Central memory CD8-positive, alpha-beta T cell (primary cell): ENCODE measurements at regions not wholly inside any gene's neighbourhood (a gene's known extent, or its start where the extent isn't known, plus 50 kb on each side); places are given as distances from the start of the nearest gene placed in this dataset.
"Not testable (repeated sequence)": the region's sequence is repeated elsewhere in the genome, so short reads cannot be mapped to it uniquely, and the experiment has no call there.

Source experiments
- ATAC-seq: fragments of 150-1000 bp; cut with Tn5 transposase; replicated peaks from 2 replicates; pipeline ENCODE4 v1.10.0; 2022; ENCODE audit warnings: mild to moderate bottlenecking, moderate FRiP score, moderate number of reproducible peaks; ENCODE audit not compliant: poor library complexity, severe bottlenecking; ENCODE audit errors: extremely low read depth
- DNase-seq, 2 donors: peaks; one replicate each; pipeline ENCODE4 v3.0.0; 2021; ENCODE audit warnings: low spot score in 2 of 2
- H3K27ac Mint-ChIP-seq: one replicate; pipeline ENCODE4 v1.8.0; 2022; ENCODE audit warnings: low read depth, mild to moderate bottlenecking, moderate library complexity, mixed read lengths
- H3K27me3 Mint-ChIP-seq: one replicate; pipeline ENCODE4 v1.8.0; 2022; ENCODE audit warnings: mixed read lengths
- H3K36me3 Mint-ChIP-seq: one replicate; pipeline ENCODE4 v1.8.0; 2022; ENCODE audit warnings: mild to moderate bottlenecking, moderate library complexity, mixed read lengths; ENCODE audit not compliant: insufficient read depth
- H3K4me1 Mint-ChIP-seq: one replicate; pipeline ENCODE4 v1.8.0; 2022; ENCODE audit warnings: mixed read lengths
- H3K4me3 Mint-ChIP-seq: one replicate; pipeline ENCODE4 v1.8.0; 2022; ENCODE audit warnings: mild to moderate bottlenecking, moderate library complexity, mixed read lengths
- H3K9me3 Mint-ChIP-seq: one replicate; pipeline ENCODE4 v1.8.0; 2022; ENCODE audit warnings: mixed read lengths

DNA sequence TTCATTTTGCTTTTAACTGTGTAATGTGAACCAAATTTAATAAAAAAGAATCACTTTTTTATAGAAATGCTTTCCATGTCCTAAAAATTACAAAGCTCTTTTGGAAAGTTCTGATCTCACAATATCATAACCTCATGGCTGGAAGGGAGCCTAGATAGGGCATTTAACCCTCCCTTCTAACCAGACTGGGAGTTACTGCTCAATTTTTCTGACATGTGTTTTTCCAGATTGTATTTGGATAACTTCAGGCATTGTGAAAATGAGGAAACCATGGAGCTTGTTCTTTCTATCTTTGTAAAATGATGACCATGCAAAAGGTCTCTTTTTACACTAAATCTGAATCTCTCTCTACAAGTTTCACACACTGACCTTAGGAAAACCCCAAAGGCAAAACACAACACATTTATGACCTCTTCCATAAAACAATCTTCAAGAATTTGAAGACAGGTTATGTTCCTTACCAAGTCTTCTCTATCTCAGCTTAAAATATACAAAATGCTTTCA, 508.8 kb downstream of the DIPK2A start:
- H3K9me3 Mint-ChIP-seq, result no peaks in the 10 kb centered on the region
- no peak overlapping the region for H3K27ac Mint-ChIP-seq
- no peak for ATAC-seq
- no peaks in the 10 kb centered on the region for H3K4me1 Mint-ChIP-seq
- H3K4me3 Mint-ChIP-seq, result no peak overlapping the region
- no peaks in the 10 kb centered on the region for H3K27me3 Mint-ChIP-seq
- no peak for DNase-seq
- H3K36me3 Mint-ChIP-seq, result no peaks in the 10 kb centered on the region

DNA sequence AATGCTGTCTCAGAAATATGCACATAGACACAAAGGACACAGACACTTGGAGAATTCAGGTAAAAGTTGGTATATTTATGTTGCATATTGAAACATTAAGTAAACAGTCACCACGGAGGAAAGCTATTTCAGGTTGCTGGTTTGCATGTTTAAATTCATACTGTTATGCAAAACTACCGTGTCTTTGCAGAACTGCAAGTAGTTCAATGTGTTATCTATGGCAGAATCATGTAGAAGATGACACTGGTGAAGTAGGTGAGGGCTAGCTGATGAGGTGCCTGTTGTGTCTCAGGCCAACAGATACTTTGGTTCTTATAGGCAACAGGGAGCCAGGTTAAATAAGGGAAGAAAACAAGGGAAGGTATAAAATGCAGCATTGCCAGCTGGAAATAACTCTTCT, 511.3 kb downstream of the DIPK2A start:
- Mint-ChIP-seq H3K27ac (no peak overlapping the region), H3K4me1 (no peaks in the 10 kb centered on the region), H3K27me3 (no peaks in the 10 kb centered on the region), H3K4me3 (no peak overlapping the region), H3K36me3 (no peaks in the 10 kb centered on the region), H3K9me3 (no peaks in the 10 kb centered on the region)
- ATAC-seq, result no peak
- DNase-seq, result no peak

DNA sequence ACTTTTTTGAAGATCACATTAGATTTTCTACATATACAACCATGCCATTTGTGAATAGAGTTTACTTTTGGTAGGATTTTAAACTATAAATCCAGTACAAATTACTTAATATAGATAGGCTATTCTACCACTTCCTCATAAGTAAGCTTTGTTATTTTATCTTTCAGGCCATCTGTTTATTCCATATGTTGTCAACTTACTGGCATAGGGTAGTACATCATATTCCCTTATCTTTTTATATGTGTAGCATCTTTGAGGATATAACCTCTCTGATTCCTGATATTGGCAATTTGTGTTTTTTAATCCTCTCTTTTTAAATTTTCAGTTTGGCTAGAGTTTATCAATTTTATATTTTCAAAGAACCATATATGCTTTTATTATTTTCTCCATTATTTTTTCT, 515.4 kb downstream of the DIPK2A start:
- no peak for DNase-seq
- Mint-ChIP-seq H3K4me3 (no peak overlapping the region), H3K27me3 (no peaks in the 10 kb centered on the region), H3K36me3 (no peaks in the 10 kb centered on the region), H3K27ac (no peak overlapping the region), H3K9me3 (no peaks in the 10 kb centered on the region), H3K4me1 (no peaks in the 10 kb centered on the region)
- ATAC-seq, result no peak

DNA sequence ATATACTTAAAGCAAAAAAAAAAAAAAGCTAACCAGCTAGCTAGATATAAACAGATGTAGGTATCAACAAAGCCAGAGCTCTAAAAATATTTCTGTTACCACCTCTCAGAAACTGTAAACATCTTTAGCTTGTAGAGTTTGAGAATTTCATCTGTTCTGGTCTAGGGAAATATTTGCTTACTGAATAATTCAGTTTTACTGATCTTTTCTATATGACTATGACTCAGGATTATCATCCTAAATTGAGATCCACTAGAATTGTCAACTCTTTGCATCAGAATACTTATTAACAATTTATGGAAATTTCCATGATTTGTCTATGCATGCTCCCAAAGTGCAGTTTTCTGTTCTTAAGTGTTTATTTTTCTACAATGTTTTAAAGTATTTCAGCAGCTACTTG, 517.3 kb downstream of the DIPK2A start:
- Mint-ChIP-seq H3K36me3 (no peaks in the 10 kb centered on the region), H3K4me1 (no peaks in the 10 kb centered on the region), H3K9me3 (no peaks in the 10 kb centered on the region), H3K27ac (no peak overlapping the region), H3K27me3 (no peaks in the 10 kb centered on the region), H3K4me3 (no peak overlapping the region)
- DNase-seq, result no peak
- no peak for ATAC-seq

DNA sequence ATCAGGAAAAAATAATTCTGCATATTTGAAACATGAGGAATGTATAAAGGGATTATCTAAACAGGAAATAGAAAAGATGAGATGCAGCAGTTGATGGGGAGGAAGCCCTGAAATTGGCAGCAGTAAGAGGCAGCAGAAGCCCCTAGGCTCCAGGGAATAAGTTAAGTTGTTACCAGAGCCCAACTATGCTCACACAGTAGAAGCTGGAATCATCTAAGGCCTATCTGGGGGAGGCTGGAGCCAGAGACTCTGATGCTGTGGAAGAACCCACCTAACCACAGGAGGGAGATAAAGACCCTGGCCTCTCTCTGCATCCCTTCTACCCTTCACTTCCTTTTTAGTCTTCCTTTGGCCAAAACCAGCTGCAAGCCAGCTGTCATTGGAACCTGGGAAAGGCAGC, 519.7 kb downstream of the DIPK2A start:
- no peak for DNase-seq
- Mint-ChIP-seq H3K36me3 (no peaks in the 10 kb centered on the region), H3K9me3 (no peaks in the 10 kb centered on the region), H3K4me3 (no peak overlapping the region), H3K27ac (no peak overlapping the region), H3K4me1 (no peaks in the 10 kb centered on the region), H3K27me3 (no peaks in the 10 kb centered on the region)
- no peak for ATAC-seq

DNA sequence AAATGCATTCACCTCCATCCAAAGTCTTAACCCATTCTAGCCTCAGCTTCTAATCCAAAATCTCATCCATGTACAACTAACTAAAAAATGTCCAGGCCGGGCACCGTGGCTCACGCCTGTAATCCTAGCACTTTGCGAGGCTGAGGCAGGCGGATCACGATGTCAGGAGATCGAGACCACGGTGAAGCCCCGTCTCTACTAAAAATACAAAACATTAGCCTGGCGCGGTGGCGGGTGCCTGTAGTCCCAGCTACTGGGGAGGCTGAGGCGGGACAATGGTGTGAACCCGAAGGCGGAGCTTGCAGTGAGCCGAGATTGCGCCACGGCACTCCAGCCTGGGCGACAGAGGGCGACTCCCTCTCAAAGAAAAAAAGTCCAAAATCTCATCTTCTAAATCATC, 523.0 kb downstream of the DIPK2A start:
- not testable (repeated sequence) for H3K4me1 Mint-ChIP-seq, DNase-seq, H3K27ac Mint-ChIP-seq, H3K27me3 Mint-ChIP-seq, H3K9me3 Mint-ChIP-seq, H3K4me3 Mint-ChIP-seq, ATAC-seq, H3K36me3 Mint-ChIP-seq

DNA sequence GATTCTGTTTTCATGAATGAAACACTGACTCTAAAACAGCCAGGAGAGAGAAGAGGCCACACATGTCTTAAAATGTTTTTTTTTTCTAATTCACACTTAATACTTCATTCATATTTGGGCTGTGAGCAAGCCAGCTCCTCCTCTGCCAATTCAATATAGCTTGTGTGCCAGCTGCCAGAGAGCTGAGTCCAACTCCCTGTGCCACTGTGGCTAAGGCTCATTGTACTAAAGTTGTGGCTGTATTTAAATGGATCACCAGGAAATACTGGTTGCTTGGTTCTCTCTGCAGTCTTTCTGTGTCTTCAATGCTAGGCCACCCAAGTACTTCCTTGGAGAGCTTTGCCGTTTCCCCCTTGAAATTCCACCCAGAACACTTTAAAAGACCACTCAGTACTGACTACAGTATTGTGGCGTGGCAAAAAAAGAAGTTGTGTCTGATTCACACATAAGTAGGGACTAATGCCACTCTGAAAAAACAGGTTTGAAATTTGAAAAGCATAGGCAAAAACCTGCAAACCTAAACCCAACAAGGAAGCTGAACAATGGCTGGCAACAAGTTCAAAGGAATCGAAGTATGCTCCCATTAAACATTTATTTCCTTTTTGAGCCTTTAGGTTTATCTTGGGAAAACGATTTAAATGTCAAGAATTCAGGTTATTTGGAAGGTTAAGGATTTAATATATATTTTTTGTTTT, 524.7 kb downstream of the DIPK2A start:
- no peak overlapping the region for H3K27ac Mint-ChIP-seq
- H3K4me3 Mint-ChIP-seq, result no peak overlapping the region
- no peak for ATAC-seq
- H3K9me3 Mint-ChIP-seq, result no peaks in the 10 kb centered on the region
- H3K36me3 Mint-ChIP-seq, result no peaks in the 10 kb centered on the region
- H3K4me1 Mint-ChIP-seq, result no peaks in the 10 kb centered on the region
- H3K27me3 Mint-ChIP-seq, result no peaks in the 10 kb centered on the region
- no peak for DNase-seq

DNA sequence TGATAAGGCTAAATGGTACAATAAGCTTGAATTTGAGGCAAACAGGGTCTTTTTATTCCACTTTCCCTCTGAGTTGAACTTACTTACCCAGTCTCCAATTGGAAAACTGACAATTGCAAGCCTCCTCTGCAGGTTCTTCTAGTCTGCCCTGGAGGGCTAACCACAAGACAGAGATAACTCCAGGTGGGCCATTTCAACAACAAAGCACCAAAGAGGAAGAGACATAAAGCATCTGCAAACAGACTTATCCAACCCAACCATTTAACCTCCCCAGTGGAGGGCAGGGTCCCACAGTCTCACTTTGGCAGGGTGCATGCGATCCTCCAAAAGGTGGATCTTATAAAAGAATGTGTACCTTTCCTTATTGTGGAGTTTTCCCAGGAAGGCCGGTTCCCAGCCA, 525.8 kb downstream of the DIPK2A start:
- no peaks in the 10 kb centered on the region for H3K27me3 Mint-ChIP-seq
- DNase-seq, result no peak
- H3K27ac Mint-ChIP-seq, result no peak overlapping the region
- H3K4me1 Mint-ChIP-seq, result no peaks in the 10 kb centered on the region
- no peaks in the 10 kb centered on the region for H3K36me3 Mint-ChIP-seq
- no peaks in the 10 kb centered on the region for H3K9me3 Mint-ChIP-seq
- no peak for ATAC-seq
- H3K4me3 Mint-ChIP-seq, result no peak overlapping the region

DNA sequence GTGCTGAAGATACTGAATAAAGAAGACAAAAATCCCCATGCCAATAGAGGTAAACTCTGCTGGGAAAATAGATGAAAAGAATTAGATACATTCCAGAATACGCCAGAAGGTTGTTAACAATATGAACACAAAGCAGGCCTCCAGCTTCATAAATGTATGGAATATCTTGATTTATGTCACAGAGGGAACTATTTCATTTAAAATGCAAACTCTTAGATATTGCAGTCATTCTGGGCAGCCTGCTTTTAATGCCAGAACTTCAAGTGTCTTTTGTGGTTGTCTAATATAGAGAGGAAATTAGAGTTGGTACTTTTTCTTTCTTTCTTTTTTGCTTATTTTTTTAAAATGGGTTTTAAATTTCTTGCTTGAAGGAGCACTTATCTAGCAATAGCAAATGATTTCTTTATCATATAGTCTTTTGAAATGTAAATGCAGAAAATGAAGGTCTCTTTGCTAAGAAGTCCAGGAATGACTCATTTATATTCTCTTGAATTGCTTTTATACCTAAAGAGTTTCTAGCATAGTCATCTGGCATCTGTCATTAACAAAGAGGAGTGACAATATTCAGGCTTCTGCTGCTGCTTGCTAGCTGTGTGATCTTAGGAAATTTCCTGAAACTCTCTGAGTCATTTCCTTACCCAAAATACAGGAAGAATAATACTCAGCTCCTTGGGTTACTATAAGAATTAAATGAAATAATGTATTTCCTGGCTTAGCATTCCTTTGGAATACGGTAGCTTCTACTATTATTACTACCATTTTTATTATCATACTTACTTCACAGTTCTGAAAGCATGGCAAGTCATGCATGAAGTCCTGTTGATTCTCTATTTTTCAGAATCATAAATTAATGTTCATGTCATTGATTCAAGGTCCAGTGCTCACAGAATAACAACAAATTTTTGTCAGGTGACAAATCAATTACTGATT, 527.6 kb downstream of the DIPK2A start:
- H3K27me3 Mint-ChIP-seq, result no peaks in the 10 kb centered on the region

DNA sequence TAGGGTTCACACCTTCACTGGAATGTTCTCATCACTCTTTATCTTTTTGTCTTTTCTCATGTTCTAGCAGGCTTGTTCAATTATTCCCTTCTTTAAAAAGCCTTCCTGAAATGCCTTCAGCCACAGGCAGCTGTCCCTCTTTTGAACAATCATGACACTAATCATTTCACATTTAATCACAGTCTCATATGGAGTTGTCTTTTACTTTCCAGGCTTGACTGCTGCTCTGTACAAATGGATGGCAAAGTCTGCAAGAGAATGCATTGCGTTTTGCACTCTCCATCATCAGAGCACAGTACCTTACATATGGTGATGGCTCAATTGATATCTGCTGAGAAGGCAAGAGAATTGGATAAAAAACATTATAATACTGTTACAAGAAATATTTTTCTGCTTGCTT, 529.8 kb downstream of the DIPK2A start:
- no peaks in the 10 kb centered on the region for H3K27me3 Mint-ChIP-seq
- ATAC-seq (no peak), DNase-seq (no peak)
- H3K36me3 Mint-ChIP-seq, result no peaks in the 10 kb centered on the region
- H3K4me1 Mint-ChIP-seq, result no peaks in the 10 kb centered on the region
- no peaks in the 10 kb centered on the region for H3K9me3 Mint-ChIP-seq
- no peak overlapping the region for H3K4me3 Mint-ChIP-seq
- no peak overlapping the region for H3K27ac Mint-ChIP-seq

More for the DNA sequence above, 527.6 kb downstream of the DIPK2A start:
- Mint-ChIP-seq H3K4me3 (no peak overlapping the region), H3K27ac (no peak overlapping the region), H3K4me1 (no peaks in the 10 kb centered on the region), H3K9me3 (no peaks in the 10 kb centered on the region), H3K36me3 (no peaks in the 10 kb centered on the region)
- no peak for DNase-seq
- no peak for ATAC-seq

DNA sequence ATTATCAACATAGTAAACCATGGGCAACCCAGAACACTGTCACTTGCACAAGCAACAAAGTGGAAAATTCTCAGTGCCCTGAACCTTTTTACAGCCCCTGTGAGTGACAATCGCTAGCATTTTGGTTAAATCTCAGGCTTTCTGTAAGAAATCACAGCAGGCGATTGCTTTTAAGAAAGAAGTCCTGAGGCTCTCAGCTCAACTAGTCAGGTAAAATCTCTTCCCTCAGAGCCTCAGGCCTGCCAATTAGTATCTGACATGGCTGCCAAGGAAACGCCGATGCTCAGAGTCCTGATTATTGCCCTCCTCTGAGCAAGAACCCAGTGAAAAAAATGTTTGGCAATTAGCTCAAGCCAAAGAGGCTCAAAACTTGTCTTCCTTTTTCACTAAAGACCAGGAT, 530.8 kb downstream of the DIPK2A start:
- Mint-ChIP-seq H3K4me3 (no peak overlapping the region), H3K36me3 (no peaks in the 10 kb centered on the region), H3K27ac (no peak overlapping the region)

DNA sequence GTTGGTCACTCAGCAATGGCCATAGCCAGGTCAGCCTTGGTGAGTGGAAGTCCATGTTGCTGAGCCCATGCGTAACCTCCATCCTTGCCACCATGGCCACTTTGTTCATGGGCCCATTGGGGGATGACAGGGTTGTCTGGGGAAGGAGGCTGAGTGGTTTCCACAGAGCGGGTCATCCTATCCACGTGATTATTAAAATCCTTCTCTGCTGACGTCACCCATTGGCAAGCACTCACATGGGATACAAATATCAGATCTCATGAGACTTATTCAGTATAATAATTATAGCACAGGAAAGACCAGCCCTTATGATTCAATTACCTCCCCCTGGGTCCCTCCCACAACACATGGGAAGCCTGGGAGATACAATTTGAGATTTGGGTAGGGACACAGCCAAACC, 534.8 kb downstream of the DIPK2A start:
- ATAC-seq, H3K27me3 Mint-ChIP-seq, DNase-seq, H3K4me3 Mint-ChIP-seq, H3K27ac Mint-ChIP-seq, H3K9me3 Mint-ChIP-seq, H3K36me3 Mint-ChIP-seq, H3K4me1 Mint-ChIP-seq: not testable (repeated sequence)

More for the DNA sequence above, 530.8 kb downstream of the DIPK2A start:
- ATAC-seq, result no peak
- Mint-ChIP-seq H3K27me3 (no peaks in the 10 kb centered on the region), H3K9me3 (no peaks in the 10 kb centered on the region), H3K4me1 (no peaks in the 10 kb centered on the region)
- DNase-seq, result no peak

DNA sequence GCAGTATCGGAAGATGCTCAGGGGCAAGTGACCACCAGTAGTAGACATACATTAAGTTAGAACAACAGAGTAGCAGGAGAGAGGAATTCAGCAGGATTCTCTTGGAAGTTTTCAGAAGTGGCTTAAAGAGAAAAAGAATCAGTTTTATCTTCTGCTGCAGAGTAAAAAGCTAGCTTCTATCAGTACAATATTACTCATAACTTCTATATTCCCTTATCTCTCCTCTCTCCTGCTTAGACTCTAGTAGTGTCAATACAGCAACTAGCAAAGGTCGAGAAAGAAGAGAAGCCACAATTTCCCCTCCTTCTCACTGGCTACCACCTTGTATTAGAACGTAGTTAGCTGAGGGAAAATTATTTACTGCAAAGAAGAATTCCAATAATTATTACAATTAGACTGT, 539.7 kb downstream of the DIPK2A start:
- Mint-ChIP-seq H3K27ac (no peak overlapping the region), H3K4me1 (no peaks in the 10 kb centered on the region), H3K9me3 (no peaks in the 10 kb centered on the region), H3K36me3 (no peaks in the 10 kb centered on the region), H3K27me3 (no peaks in the 10 kb centered on the region), H3K4me3 (no peak overlapping the region)
- DNase-seq (no peak), ATAC-seq (no peak)
